ENCODE measurements at regions not wholly inside any gene's neighbourhood (a gene's known extent, or its start where the extent isn't known, plus 50 kb on each side); places are given as distances from the start of the nearest gene placed in this dataset.
"Not testable (repeated sequence)": the region's sequence is repeated elsewhere in the genome, so short reads cannot be mapped to it uniquely, and the experiment has no call there.

DNA sequence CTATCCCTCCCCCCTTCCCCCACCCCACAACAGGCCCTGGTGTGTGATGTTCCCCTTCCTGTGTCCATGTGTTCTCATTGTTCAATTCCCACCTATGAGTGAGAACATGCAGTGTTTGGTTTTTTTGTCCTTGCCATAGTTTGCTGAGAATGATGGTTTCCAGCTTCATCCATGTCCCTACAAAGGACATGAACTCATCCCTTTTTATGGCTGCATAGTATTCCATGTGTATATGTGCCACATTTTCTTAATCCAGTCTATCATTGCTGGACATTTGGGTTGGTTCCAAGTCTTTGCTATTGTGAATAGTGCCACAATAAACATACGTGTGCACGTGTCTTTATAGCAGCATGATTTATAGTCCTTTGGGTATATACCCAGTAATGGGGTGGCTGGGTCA is 52.3 kb upstream of the MAN1A2 start:
- H3K4me3 ChIP-seq (ENCODE audit: low read depth, low read length); DNase-seq (ENCODE audit: low read depth): not testable (repeated sequence)

DNA sequence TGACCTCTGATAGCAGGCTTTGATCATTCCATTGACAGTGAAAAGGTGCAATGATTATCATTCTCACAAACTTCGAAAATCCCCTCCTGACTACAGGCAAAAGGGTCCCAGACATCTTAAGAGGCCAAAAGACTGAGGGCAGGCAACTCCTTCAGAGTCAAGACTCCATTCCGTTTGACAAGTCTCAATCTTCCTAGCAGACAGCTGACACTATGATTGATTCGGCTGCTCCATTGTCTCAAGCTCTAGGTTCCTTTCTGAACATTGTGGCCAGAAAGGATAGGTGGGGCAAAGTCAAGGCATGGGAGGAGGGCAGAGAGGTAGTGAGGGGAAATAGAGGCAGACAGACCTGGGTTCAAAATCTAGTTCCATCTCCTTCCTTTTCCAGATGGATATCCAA is 53.7 kb upstream of the MAN1A2 start:
- TF ChIP-seq, protein P1, sequence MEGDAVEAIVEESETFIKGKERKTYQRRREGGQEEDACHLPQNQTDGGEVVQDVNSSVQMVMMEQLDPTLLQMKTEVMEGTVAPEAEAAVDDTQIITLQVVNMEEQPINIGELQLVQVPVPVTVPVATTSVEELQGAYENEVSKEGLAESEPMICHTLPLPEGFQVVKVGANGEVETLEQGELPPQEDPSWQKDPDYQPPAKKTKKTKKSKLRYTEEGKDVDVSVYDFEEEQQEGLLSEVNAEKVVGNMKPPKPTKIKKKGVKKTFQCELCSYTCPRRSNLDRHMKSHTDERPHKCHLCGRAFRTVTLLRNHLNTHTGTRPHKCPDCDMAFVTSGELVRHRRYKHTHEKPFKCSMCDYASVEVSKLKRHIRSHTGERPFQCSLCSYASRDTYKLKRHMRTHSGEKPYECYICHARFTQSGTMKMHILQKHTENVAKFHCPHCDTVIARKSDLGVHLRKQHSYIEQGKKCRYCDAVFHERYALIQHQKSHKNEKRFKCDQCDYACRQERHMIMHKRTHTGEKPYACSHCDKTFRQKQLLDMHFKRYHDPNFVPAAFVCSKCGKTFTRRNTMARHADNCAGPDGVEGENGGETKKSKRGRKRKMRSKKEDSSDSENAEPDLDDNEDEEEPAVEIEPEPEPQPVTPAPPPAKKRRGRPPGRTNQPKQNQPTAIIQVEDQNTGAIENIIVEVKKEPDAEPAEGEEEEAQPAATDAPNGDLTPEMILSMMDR (IDR thresholded peaks at IDR 0.05; ENCODE audit: control insufficient read depth, extremely low read depth, insufficient read depth) = no peak
- no peak overlapping the region for H3K4me3 ChIP-seq (ENCODE audit: low read depth, low read length)
- no peak for DNase-seq (ENCODE audit: low read depth)

DNA sequence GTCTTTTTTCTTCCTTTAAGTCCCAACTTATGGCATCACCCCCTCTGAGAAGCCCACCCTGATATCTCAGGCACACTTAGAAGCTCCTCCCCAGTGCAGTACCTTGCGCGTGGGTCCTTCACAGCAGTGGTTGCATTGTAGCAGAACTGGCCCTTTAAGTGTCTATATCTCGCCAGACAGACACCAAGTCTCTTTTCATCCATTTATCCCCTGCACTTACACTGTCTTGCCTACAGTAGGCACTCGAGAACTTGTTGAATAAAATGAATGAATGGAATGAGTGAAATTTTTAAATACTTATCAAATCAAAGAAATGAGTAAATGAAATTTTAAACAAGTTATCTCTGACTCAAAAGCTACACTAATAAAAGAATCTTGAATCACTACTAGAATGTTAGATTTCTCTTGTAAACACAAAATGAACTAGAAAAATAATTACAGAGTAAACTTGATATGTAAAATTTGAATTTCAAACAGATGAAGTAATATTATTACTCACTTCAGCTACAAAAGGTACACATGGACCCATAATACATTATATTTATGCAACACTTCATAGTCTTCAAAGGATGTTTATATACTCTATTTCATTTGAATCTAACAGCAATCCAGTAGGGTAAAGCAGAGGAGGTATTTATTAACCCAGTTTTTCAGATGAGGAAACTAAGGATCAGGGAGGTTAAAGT is 54.7 kb upstream of the MAN1A2 start:
- peak; percentile 15 for DNase-seq (ENCODE audit: low read depth)
- H3K4me3 ChIP-seq (ENCODE audit: low read depth, low read length) = no peak overlapping the region
- TF ChIP-seq, protein P1 (IDR thresholded peaks at IDR 0.05; ENCODE audit: control insufficient read depth, extremely low read depth, insufficient read depth) = peak; percentile 58

DNA sequence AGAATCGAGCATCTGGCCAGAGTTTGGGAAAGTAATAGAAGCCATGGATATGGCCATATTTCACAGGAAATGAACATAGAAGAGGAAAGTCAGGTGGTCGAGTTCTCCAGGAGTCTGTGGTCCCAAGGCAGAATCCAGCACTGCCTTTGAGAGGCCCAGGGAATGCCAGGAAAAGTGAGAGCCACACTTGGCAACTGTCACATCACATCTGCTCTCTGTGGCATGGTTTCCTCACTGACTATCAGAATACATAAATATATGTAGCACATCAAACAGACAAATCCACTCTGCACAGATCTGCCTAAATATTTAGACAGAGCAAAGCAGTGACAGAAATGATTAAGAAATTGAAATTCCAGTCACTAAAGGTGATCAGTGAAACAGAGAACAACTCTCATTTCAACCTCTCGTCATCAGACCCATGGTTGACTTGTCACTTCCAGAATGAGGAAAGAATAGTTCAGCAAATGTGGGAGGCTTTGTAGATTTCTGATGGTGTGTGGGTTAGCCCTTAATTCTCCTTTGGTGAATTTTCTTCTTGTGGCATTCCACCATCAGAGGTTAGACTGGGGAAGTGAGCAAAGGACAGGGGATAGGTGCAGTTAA is 58.8 kb upstream of the MAN1A2 start:
- TF ChIP-seq, protein P1 (IDR thresholded peaks at IDR 0.05; ENCODE audit: control insufficient read depth, extremely low read depth, insufficient read depth) = no peak
- no peak for DNase-seq (ENCODE audit: low read depth)
- no peak overlapping the region for H3K4me3 ChIP-seq (ENCODE audit: low read depth, low read length)

DNA sequence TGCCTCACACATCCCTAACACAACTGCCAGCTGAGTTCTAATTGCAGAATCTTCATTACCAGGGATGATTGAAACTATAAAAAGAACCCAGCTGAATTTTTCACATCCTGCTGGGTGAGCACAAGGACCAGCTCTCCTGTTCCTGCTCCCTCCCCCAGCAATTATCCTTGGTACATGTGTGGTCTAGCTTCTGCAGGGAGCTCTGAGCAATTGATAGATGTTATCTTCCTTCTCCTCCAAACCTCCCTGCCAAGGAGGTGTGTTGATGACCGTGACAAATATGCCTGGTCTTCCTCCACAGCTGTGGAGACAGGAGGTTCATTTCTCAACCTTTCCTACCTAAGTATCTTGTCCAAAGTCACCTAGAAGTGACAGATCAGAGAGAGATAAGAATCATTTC is 65.3 kb upstream of the MAN1A2 start:
- no peak for DNase-seq (ENCODE audit: low read depth)
- no peak overlapping the region for H3K4me3 ChIP-seq (ENCODE audit: low read depth, low read length)
- TF ChIP-seq, protein P1 (IDR thresholded peaks at IDR 0.05; ENCODE audit: control insufficient read depth, extremely low read depth, insufficient read depth) = no peak

DNA sequence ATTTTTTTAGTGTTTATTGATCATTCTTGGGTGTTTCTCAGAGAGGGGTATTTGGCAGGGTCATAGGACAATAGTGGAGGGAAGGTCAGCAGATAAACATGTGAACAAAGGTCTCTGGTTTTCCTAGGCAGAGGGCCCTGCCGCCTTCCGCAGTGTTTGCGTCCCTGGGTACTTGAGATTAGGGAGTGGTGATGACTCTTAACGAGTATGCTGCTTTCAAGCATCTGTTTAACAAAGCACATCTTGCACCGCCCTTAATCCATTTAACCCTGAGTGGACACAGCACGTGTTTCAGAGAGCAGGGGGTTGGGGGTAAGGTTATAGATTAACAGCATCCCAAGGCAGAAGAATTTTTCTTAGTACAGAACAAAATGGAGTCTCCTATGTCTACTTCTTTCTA is 67.1 kb upstream of the MAN1A2 start:
- not testable (repeated sequence) for H3K4me3 ChIP-seq (ENCODE audit: low read depth, low read length); DNase-seq (ENCODE audit: low read depth)

DNA sequence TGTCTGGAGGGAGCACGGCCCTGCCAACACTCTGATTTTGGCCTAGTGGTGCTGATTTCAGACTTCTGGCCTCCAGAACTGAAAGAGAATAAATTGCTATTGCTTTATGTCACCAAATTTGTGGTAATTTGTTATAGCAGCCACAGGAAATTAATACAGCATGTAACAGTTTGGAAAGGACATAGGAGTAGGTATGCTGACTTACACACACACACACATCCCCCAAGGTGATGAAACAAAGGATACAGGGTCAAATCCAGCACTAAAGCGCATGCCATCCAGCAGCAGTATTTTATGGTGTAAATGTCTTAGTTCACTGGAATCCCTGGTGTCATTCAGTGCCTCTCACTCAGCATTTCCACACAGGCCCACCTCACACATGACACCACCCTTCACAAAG is 72.2 kb upstream of the MAN1A2 start:
- no peak for DNase-seq (ENCODE audit: low read depth)
- TF ChIP-seq, protein P1 (IDR thresholded peaks at IDR 0.05; ENCODE audit: control insufficient read depth, extremely low read depth, insufficient read depth) = no peak
- no peak overlapping the region for H3K4me3 ChIP-seq (ENCODE audit: low read depth, low read length)

DNA sequence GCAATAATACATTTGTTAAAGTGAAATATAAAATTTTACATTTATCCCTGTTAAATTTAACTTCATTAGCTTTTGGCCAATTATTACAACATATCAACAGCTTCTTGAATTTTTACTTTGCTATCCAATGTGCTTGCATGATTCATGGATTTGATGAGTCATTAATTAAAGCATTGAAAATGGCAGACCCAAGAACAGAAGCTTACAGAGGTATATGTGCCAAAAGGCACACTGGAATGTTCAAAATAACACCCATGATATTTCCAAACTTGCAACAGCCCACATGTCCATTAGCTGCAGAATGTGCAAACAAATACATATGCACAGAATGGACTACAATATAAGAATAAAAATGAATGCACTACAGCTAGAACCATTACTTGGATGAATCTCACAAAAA is 76.4 kb upstream of the MAN1A2 start:
- no peak overlapping the region for H3K4me3 ChIP-seq (ENCODE audit: low read depth, low read length)
- no peak for DNase-seq (ENCODE audit: low read depth)
- TF ChIP-seq, protein P1 (IDR thresholded peaks at IDR 0.05; ENCODE audit: control insufficient read depth, extremely low read depth, insufficient read depth) = no peak

Measured in LNCaP clone FGC (cell line).